Pancreas (tissue), 10 donors: ENCODE measurements at regions not wholly inside any gene's neighbourhood (a gene's known extent, or its start where the extent isn't known, plus 50 kb on each side); places are given as distances from the start of the nearest gene placed in this dataset.

Source experiments
- ATAC-seq, 4 donors: fragments of 200-7000 bp; cut with Tn5 transposase; one replicate each; pipeline versions ENCODE4 v1.8.0 to v1.9.1; 2020; ENCODE audit warnings: mild to moderate bottlenecking in 4 of 4, moderate library complexity in 4 of 4
- DNase-seq, 6 donors: peaks; one replicate each; pipeline ENCODE4 v3.0.0-alpha.2; 2020
- FAIRE-seq: peaks from 2 replicates; lab custom pipeline; 2012; peaks lifted over from hg19 to GRCh38; lab: Jason Lieb, UNC
- H3K27ac ChIP-seq, 4 donors: fragments of 200-600 bp; sonication (generic); 1 replicate in 3 of 4; 2 replicates in 1 of 4; pipeline versions ENCODE4 v1.5.0 to v1.8.0; 2020
- H3K27me3 ChIP-seq, 4 donors: fragments of 200-600 bp; one replicate each; pipeline ENCODE4 v1.8.0; 2021
- H3K36me3 ChIP-seq, 3 donors: fragments of 200-600 bp; sonication (generic) in 1 of 3; one replicate each; pipeline versions ENCODE4 v1.5.0 to v1.8.0; 2020 to 2021
- H3K4me1 ChIP-seq, 3 donors: fragments of 200-600 bp; one replicate each; pipeline ENCODE4 v1.8.0; 2021
- H3K4me3 ChIP-seq, 4 donors: fragments of 200-600 bp; sonication (generic) in 2 of 4; one replicate each; pipeline versions ENCODE4 v1.5.0 to v1.8.0; 2020 to 2021
- H3K9me3 ChIP-seq, 4 donors: fragments of 200-600 bp; one replicate each; pipeline ENCODE4 v1.8.0; 2021
- WGBS, 2 donors: extraction: QIAGEN DNeasy Blood & Tissue Kit; methylation state at CpG; one replicate each; pipeline ENCODE4 v1.1.7; 2013; 5-methylcytosine and 5-hydroxymethylcytosine counted together
- intact Hi-C, 3 donors: fragments of 100-400 bp; cut with DNase I; formaldehyde crosslinking; loops; one replicate each; pipeline versions ENCODE4 v1.11.1 to v1.14.2; 2022
- TF ChIP-seq, protein P1 (sequence below), 4 donors: fragments of 200-600 bp; sonication (generic) in 3 of 4; IDR thresholded peaks; one replicate each; pipeline versions ENCODE4 v1.5.0 to v1.8.0; 2021; ENCODE audit warnings: antibody characterized with exemption in 4 of 4
- donor health status: healthy with polysubstance abuse.
- donor health status: DM: no; HTN: no; CAD: no; lungs with moderate emphysema.
- donor health status: DM: no; HTN: no; CAD: no.
- donor health status: control.
- donor health status: control.
- donor health status: Bipolar disorder and iron deficiency.
- donor health status: DM: yes; HTN: yes; CAD: no.
- donor health status: DM: no; HTN: no; CAD: no.
- donor health status: DM: no; HTN: no; CAD: no.
- donor health status: DM: yes; HTN: yes; CAD: no.

DNA sequence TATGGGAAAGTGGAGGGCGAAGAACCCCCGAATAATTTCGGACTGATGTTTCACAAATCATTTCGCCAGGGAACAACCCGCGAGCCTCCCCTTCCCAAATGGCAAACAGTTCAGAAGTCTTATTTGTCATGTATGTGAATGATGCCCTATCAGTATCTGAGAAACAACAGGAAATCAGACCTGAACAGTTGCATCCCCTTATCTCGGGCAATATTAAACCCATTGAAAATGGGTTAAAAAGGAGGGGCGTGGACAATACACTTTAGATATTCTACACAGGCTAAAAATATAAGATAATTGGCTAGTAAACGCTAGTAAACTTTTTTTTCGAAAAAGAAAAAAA lies 1003.3 kb upstream of the NR2F2 start:
- Histone ChIP-seq H3K27me3 (peaks cover 0 to 28% (median 1%) of the 10 kb centered on the region in 4 donors), H3K4me1 (no peaks in the 10 kb centered on the region), H3K27ac (no peak overlapping the region), H3K4me3 (peak overlapping the region in 2 of 4 donors; percentile 12 to 29), H3K36me3 (no peaks in the 10 kb centered on the region), H3K9me3 (no peaks in the 10 kb centered on the region)
- FAIRE-seq (no peak), DNase-seq (no peak), ATAC-seq (no peak)
- 13 to 20% methylated on average over 10 of the region's 10 CpGs for WGBS, 2 donors
- intact Hi-C loops = no loop called here
- TF ChIP-seq, protein P1, sequence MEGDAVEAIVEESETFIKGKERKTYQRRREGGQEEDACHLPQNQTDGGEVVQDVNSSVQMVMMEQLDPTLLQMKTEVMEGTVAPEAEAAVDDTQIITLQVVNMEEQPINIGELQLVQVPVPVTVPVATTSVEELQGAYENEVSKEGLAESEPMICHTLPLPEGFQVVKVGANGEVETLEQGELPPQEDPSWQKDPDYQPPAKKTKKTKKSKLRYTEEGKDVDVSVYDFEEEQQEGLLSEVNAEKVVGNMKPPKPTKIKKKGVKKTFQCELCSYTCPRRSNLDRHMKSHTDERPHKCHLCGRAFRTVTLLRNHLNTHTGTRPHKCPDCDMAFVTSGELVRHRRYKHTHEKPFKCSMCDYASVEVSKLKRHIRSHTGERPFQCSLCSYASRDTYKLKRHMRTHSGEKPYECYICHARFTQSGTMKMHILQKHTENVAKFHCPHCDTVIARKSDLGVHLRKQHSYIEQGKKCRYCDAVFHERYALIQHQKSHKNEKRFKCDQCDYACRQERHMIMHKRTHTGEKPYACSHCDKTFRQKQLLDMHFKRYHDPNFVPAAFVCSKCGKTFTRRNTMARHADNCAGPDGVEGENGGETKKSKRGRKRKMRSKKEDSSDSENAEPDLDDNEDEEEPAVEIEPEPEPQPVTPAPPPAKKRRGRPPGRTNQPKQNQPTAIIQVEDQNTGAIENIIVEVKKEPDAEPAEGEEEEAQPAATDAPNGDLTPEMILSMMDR (IDR thresholded peaks at IDR 0.05) = no peak

DNA sequence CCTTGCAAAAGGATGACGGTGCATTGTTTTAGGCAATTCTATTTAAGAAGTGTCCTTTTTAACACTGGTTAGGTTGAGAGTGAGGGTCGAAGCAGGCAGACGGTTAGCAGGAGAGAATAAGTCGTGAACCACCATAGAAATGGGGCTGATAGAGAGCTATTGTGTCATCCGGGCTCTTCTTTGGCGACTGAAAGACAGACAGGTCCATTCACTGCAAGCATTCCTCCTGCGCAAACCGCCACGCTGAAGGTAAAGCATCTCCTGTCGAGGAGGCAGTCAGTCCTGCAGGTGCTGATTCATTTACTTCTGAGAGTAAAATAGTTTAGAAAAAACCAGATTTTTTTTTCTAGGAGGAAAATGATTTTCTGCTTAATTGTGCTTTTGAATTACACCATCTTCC lies 1002.8 kb upstream of the NR2F2 start:
- H3K27me3 ChIP-seq = peaks cover 0 to 28% (median 1%) of the 10 kb centered on the region in 4 donors
- no peak for ATAC-seq
- no peak for FAIRE-seq
- 25 to 28% methylated on average over 10 of the region's 10 CpGs for WGBS, 2 donors
- intact Hi-C loops = no loop called here
- TF ChIP-seq, protein P1 (IDR thresholded peaks at IDR 0.05) = no peak
- H3K9me3 ChIP-seq = no peaks in the 10 kb centered on the region
- H3K27ac ChIP-seq = no peak overlapping the region
- no peaks in the 10 kb centered on the region for H3K4me1 ChIP-seq
- no peak overlapping the region for H3K4me3 ChIP-seq
- DNase-seq = no peak
- H3K36me3 ChIP-seq = no peaks in the 10 kb centered on the region

DNA sequence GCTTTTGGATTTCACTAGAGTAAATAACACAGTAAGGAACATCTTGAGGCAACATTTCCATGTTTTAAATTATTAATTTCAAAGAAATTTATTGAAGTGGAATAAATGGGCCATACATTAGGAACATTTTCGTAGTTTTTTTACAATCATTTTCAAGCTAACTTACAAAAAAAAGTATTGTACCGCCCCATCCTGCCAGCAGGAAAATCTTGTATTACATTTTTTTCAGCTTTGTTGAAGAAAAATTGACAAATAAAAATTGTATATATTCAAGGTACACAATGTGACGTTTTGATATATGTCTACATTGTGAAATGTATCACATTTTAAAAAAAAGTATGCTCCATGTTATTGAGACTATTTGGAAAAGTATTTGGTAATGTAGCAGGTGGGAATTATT lies 1001.9 kb upstream of the NR2F2 start:
- intact Hi-C loops = no loop called here
- peak overlapping the region in 1 of 4 donors; percentile 3 for H3K27ac ChIP-seq
- H3K27me3 ChIP-seq = peaks cover 0 to 28% (median 1%) of the 10 kb centered on the region in 4 donors
- no peaks in the 10 kb centered on the region for H3K36me3 ChIP-seq
- ATAC-seq (no peak), DNase-seq (no peak), FAIRE-seq (no peak)
- H3K9me3 ChIP-seq = no peaks in the 10 kb centered on the region
- TF ChIP-seq, protein P1 (IDR thresholded peaks at IDR 0.05) = no peak
- no peak overlapping the region for H3K4me3 ChIP-seq
- H3K4me1 ChIP-seq = no peaks in the 10 kb centered on the region
- 50 to 58% methylated on average over 3 of the region's 3 CpGs for WGBS, 2 donors

DNA sequence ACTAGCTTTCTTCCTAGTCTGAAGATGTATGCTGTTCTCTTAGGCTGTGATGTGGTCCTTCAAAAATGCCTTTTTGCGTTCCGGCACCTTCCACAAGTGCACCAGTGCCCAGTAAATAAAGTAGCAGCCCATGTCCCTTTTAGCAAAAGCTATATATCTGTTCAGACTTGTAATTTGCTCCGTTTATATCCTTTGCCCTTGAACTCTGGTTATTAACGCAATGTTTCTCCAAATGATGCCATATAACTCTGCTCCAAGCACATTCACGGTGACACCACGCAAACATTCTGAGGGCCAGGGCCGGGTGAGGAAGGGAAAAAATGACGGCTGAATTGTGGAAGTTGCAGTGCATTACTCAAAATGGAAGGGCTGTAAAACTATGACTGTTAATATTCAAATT lies 1001.1 kb upstream of the NR2F2 start:
- no peak overlapping the region for H3K4me3 ChIP-seq
- no peak for FAIRE-seq
- no peaks in the 10 kb centered on the region for H3K4me1 ChIP-seq
- H3K27ac ChIP-seq = no peak overlapping the region
- no peak for DNase-seq
- 52 to 59% methylated on average over 8 of the region's 8 CpGs for WGBS, 2 donors
- intact Hi-C loops = no loop called here
- no peak for ATAC-seq
- peaks cover 0 to 28% (median 1%) of the 10 kb centered on the region in 4 donors for H3K27me3 ChIP-seq
- H3K9me3 ChIP-seq = no peaks in the 10 kb centered on the region
- TF ChIP-seq, protein P1 (IDR thresholded peaks at IDR 0.05) = no peak
- no peaks in the 10 kb centered on the region for H3K36me3 ChIP-seq

DNA sequence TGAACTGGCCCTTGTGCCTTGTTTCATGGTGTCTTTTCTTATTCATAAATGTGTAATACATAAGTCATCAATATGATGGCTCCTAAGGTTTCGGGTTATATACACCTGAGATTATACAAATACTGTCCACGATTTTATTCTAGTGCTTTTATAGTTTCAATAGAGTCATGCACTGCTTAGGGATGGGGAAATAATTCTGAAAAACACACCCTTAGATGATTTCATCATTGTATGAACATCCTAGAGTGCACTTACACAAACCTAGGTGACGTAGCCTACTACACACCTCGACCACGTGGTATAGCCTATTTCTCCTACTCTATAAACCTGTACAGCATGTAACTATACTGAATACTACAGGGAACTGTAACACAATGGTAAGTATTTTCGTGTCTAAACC lies 988.8 kb upstream of the NR2F2 start:
- TF ChIP-seq, protein P1 (IDR thresholded peaks at IDR 0.05) = no peak
- H3K27me3 ChIP-seq = no peaks in the 10 kb centered on the region
- DNase-seq = no peak
- 55 to 70% methylated on average over 6 of the region's 6 CpGs for WGBS, 2 donors
- H3K9me3 ChIP-seq = no peaks in the 10 kb centered on the region
- no peaks in the 10 kb centered on the region for H3K4me1 ChIP-seq
- FAIRE-seq = no peak
- no peak overlapping the region for H3K27ac ChIP-seq
- no peaks in the 10 kb centered on the region for H3K36me3 ChIP-seq
- H3K4me3 ChIP-seq = no peak overlapping the region
- intact Hi-C loops = no loop called here
- no peak for ATAC-seq
